Nucleus accumbens (tissue), 56 donors: ENCODE measurements at regions not wholly inside any gene's neighbourhood (a gene's known extent, or its start where the extent isn't known, plus 50 kb on each side); places are given as distances from the start of the nearest gene placed in this dataset.
A peak's percentile ranks its signal among the peaks of the same experiment; 100 is the strongest.

Experiments
- DNase-seq, 56 donors: peaks; one replicate each; lab custom pipeline; 2025; lab: John Stamatoyannopoulos, UW

- no peak for DNase-seq
Observed at GRCh38 chr18:73924836-73925235, 222.8 kb downstream of the FBXO15 start.

- no peak for DNase-seq
Observed at GRCh38 chr18:73924307-73924706, 223.3 kb downstream of the FBXO15 start.

- DNase-seq = no peak
Observed at GRCh38 chr18:73923866-73924265, 223.8 kb downstream of the FBXO15 start.

- no peak for DNase-seq
Observed at GRCh38 chr18:73920033-73920432, 227.6 kb downstream of the FBXO15 start.

GRCh38 chr18:73918816-73919215 is 228.8 kb downstream of the FBXO15 start:
- DNase-seq = no peak

- DNase-seq = no peak
Observed at GRCh38 chr18:73917046-73917445, 230.6 kb downstream of the FBXO15 start.

DNA sequence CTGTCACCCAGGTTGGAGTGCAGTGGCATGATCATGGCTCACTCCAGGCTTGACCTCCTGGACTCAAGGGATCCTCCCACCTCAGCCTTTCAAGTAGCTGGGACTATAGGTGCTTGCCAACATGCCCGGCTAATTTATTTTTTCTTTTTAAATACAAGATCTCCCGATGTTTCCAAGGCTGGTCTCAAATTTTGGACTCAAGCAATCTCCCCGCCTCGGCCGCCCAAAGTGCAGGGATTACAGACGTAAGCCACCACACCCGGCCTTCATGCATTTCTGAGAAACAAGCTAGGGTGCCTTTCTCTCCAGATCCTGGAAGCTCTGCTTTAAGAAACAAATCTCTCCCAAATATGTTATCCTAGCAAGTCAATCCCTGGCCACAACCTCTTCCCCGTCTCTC is 234.1 kb downstream of the FBXO15 start:
- no peak for DNase-seq

DNA sequence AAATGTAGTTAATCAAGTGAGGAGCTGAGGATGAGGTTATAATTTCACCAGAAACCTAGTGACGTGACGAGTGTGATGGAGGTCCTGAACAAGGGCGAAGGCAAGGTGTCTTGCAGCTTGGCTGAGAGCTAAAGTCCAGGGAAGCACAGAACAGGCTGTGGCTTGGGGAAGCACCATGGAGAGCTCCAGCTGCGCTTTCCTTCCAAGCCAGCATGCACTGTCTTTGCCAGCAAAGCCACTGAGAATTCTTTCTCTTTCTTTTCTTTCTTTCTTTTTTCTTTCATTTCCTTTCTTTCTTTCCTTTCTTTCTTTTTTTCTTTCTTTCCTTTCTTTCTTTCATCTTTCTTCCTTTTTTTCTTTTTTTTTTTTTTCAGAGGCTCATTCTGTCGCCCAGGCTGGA is 239.3 kb downstream of the FBXO15 start:
- DNase-seq = peak in 1 of 56 donors; percentile 10

DNA sequence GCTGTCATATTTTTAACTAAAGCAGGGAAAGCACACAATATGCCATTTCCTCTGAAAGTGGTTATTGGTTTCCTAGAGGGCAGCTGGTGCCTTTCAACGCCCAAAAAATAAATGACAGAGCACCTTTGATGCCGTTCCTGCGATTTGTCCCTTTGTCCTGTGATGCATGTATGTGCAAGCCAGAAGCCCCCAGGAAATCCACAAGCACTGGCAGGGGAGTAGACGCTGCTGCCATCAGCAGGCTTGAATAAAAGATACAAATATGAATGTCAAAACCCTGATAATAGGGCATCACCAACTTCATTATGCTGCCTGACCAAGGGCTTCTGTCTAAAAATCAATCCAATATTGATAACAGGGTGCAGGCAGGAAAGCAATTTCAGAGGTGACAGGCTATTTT is 246.1 kb downstream of the FBXO15 start:
- DNase-seq = no peak

- no peak for DNase-seq
Observed at GRCh38 chr18:73901151-73901550, 246.5 kb downstream of the FBXO15 start.

DNA sequence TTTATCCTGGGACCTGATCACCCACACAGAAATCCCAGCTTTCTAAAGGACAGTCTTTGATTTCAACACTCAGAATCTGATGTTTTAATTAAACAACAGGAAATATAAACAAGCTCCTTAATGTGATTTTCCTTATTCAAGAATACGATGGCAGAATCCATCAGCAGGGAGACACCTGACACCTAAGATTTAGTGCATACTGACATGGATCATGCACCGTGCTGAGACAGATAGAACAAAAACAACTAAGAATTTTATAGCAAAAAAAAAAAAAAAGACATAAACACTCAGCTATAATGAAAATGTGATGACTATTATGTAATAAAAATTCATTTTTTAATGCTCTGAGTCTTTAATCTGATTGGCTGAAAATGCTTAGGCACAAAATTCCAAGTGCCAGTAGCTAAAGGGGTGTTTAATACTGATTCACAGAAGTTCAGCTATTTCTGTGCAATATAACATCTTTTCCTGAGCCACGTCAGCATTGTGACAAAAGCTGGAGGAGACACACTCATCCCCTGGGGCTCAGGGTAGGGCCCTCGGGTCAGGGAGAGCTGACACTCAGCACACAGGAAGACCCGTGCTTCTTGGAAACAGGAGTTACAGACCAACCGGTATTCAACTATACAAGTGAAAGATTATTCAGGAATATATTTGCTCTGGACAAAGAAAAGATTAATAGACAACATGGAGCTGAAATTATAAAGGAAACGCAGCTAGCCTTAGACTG is 247.4 kb downstream of the FBXO15 start:
- no peak for DNase-seq

GRCh38 chr18:73897517-73897916 is 250.1 kb downstream of the FBXO15 start:
- DNase-seq = no peak

DNA sequence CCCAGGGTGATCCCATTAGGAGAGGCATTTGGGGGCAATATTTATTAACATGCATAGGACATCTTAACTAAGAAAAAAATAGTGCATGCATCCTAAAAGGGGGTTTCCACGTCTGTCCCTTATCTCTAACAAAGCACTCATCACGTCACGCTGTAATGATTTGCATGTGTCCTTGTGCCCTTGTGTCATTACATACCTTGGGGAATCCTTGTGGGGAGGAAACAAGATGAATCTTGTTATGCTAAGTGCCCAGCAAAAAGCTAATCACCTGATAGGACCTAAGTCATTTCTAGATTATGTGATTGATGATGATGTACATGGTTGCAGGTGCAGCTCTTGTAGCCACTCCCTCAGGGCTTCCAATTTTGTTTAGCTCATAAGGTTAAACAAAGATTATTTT is 250.9 kb downstream of the FBXO15 start:
- no peak for DNase-seq

GRCh38 chr18:73895701-73896100 is 251.9 kb downstream of the FBXO15 start:
- DNase-seq = no peak

- DNase-seq = no peak
Observed at GRCh38 chr18:73893880-73894279, 253.8 kb downstream of the FBXO15 start.

- DNase-seq = peak in 7 of 56 donors; percentile 8 to 33 (median 18)
Observed at GRCh38 chr18:73891572-73892421, 255.8 kb downstream of the FBXO15 start.

- no peak for DNase-seq
Observed at GRCh38 chr18:73888565-73888964, 259.1 kb downstream of the FBXO15 start.

GRCh38 chr18:73887801-73888200 is 259.8 kb downstream of the FBXO15 start:
- DNase-seq = no peak

GRCh38 chr18:73884868-73885267 is 262.8 kb downstream of the FBXO15 start:
- no peak for DNase-seq

DNA sequence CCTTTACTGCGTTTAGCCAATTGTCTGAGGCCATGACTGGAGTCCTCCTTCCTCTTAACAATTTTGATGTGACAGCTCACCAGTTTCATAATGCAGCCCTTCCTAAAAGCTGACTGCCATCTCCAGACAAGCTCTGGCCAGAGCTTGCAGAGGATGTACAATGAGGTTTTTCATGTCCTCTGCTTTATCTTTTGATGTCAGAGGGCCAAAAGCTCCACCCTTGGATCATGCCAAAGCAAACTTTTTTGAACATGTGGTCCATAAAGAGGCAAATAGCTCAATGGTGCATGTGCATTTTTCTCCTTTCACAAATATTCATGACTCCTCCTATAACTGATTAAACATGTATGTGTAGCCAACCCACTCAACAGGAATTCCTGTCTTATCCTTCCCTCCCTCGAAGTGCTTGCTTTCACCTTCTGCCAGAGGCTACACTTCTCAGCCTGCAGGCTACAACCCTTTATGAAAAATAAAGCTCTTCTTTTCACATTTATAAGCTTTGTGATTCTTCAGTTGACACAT is 266.2 kb downstream of the FBXO15 start:
- DNase-seq = no peak

DNA sequence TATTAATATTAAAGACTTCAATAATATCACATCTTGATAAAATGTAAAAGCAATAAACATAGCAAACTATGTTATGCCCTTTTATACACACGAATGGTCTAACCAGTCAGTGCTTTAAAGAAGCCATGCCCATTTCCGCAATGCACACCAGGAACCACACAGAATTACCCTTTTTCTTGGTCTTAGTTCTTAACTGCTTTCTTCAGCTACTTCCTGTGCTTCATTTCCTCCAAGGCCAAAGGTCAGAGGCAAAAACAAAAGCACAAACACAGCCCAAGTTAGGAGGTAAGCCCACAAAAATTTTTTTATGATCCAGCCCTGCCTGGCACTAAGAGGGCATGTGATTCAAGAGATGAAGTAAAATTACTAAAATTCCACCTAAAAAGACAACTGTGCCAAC is 267.2 kb downstream of the FBXO15 start:
- no peak for DNase-seq

DNA sequence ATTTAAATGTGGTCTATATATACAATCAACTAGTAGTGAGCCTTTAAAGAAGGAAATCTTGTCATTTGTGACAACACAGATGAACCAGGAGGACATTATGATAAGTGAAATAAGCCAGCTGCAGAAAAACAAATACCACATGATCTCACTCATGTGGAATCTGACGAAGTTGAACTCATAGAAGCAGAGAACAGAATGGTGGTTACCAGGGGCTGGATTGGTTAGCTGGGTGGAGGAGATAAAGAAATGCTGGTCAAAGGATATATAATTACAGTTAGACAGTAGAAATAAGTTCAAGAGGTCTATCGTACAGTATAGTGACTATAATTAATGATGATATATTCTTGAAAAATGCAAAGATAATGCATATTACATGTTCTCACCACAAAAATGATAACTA is 267.9 kb downstream of the FBXO15 start:
- no peak for DNase-seq
